ENCODE measurements at regions not wholly inside any gene's neighbourhood (a gene's known extent, or its start where the extent isn't known, plus 50 kb on each side); places are given as distances from the start of the nearest gene placed in this dataset.

DNA sequence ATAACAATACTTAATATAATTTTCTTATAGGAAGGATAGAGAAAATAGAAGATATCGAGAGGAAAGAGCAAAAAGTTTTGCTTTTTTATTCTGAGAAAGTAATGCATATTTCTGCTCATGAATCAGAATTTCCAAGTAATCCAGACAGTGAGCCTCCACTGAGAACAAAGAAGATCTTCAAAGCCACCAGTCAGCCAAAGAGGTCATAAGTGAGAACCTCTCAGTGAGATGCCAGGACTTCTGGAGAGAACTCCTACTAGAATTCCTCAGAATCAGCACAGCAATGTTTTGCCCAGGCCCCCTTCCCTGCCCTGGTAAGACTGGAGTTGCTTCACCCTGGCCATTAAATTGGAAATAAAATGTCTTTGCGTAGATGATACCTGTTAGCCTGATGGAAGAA, 254.4 kb upstream of the FAT4 start:
- DNase-seq = no peak

DNA sequence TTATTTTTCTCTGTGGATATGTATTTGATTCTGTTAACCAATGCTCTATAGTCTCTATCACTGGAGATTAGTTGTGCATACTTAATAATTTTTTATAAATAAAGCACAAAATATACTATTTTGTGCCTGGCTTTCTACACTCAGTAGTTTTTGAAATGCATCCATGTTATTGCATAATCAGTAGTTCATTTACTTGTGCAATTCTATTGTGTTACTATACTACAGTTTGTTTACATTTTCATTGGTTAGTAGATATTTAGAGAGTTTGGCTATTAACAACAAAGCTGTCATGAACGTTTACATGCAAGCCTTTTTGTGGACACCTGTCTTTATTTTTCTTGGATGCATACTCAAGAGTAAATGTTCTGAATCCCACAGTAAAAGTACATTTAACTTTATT, 265.0 kb upstream of the FAT4 start:
- peak; percentile 19 for DNase-seq

DNA sequence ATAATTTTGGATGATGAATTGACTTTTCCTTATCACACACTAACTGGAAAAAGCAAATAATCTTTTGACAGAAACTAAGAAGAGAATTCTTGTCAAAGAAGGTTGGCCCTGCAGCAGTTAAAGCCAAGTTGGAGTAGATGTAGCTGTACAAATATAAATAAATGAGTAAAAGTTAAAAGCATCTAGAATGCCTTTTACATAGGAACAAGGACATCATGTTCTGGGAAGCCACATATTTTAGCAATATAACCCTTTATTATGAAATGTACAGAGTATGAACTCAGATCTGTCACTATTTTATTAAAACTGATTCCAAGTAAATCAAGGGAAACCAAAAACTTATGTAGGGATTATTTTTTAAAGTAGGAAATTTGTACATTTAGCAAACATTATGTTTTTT, 269.4 kb upstream of the FAT4 start:
- no peak for DNase-seq

GRCh38 chr4:125044886-125045285, 269.9 kb upstream of the FAT4 start:
- DNase-seq = no peak

DNA sequence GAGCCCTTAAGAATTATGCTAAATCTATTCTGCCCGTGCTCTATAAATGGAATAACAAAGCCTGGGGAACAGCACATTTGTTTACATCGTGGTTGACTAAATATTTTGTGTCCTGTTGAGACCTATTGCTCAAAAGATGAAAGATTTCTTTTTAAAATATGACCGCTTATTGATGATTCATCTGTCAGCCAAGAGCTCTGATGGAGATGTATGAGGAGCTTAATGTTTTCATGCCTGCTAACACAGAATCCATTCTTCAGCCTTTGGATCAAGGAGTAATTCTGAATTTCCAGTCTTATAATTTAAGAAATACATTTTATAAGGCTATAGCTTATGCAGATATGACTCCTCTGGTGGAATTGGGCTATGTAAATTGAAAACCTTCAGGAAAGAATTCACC, 271.3 kb upstream of the FAT4 start:
- DNase-seq = peak; percentile 63

DNA sequence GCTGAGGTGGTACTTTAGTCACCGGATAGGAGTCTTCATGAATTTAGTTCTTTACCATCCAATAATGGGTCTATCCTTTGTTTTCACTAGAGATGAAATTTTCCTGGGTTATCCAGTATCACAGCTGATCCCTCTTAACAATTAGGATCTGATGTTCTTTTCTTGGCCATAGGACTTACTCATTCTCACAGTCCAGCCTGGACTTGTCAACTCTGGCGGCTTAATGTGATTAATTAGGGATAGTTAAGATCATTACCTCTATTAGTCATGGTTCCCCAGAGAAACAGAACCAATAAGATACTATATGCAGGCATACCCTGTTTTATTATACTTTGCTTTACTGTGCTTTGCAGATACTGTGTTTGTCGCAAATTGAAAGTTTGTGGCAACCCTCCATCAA, 272.7 kb upstream of the FAT4 start:
- no peak for DNase-seq

GRCh38 chr4:125041372-125041930, 273.3 kb upstream of the FAT4 start:
- no peak for DNase-seq

- no peak for DNase-seq
Measured at GRCh38 chr4:125039550-125039949, 275.2 kb upstream of the FAT4 start.

GRCh38 chr4:125022855-125023501, 291.8 kb upstream of the FAT4 start:
- DNase-seq = no peak

GRCh38 chr4:125021189-125021588, 293.6 kb upstream of the FAT4 start:
- no peak for DNase-seq

- DNase-seq = peak; percentile 27
Measured at GRCh38 chr4:125020089-125021034, 294.4 kb upstream of the FAT4 start.

- DNase-seq = peak; percentile 27
Measured at GRCh38 chr4:125016892-125017299, 297.9 kb upstream of the FAT4 start.

GRCh38 chr4:125013891-125014290, 300.9 kb upstream of the FAT4 start:
- peak; percentile 26 for DNase-seq

GRCh38 chr4:125011646-125012045, 299.1 kb upstream of the ANKRD50 start:
- no peak for DNase-seq

GRCh38 chr4:125010796-125011503, 298.4 kb upstream of the ANKRD50 start:
- no peak for DNase-seq

- DNase-seq = no peak
Measured at GRCh38 chr4:125008676-125009075, 296.1 kb upstream of the ANKRD50 start.

GRCh38 chr4:125004676-125005075, 292.1 kb upstream of the ANKRD50 start:
- no peak for DNase-seq

- DNase-seq = no peak
Measured at GRCh38 chr4:125003840-125004239, 291.3 kb upstream of the ANKRD50 start.

- DNase-seq = no peak
Measured at GRCh38 chr4:124997991-124998390, 285.5 kb upstream of the ANKRD50 start.

- no peak for DNase-seq
Measured at GRCh38 chr4:124997124-124997523, 284.6 kb upstream of the ANKRD50 start.

- DNase-seq = no peak
Measured at GRCh38 chr4:124993838-124994237, 281.3 kb upstream of the ANKRD50 start.

DNA sequence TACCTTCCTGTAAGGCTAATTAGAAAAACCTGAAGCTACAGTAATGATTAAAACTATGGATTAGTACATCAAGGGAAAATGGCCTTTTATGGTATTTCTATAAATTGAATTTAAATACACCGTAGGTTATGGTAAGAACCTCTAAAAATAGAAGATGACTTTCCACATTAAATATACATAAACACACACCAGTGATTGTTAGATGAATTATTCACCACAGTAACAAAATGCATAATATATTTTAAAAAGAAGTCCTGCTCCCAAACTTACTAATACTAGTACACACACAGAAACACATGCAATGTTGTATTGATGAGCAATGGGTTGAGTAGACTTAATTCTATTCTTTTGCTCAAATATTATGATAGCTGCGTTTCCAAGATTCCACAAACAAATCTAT, 277.9 kb upstream of the ANKRD50 start:
- DNase-seq = no peak

DNA sequence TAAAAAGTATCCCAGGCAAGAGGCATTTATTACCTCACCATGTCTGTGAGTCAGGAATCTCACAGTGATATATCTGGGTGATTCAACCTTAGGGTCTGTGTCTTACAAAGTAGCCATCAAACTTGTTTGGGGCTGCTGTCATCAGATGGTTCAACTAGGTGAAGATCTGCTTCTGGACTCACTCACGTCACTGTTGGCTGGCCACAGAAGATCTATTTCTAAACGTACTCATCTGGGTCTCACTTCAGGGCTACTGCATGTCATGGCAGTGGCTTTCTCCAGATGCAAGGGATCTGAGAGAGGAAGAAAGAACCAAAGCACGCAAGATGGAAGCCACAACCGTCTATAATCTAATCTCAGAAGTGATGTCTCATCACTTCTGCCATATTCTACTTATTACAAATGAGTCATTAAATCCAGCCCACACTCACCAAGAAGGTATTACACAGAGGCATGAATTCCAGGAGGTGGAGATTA, 267.8 kb upstream of the ANKRD50 start:
- DNase-seq = no peak
